Heart left ventricle (tissue), 16 donors: ENCODE measurements at regions not wholly inside any gene's neighbourhood (a gene's known extent, or its start where the extent isn't known, plus 50 kb on each side); places are given as distances from the start of the nearest gene placed in this dataset.
A peak's percentile ranks its signal among the peaks of the same experiment; 100 is the strongest.

Source experiments
- ATAC-seq, 4 donors: fragments of 200-7000 bp; cut with Tn5 transposase; one replicate each; pipeline ENCODE4 v1.9.1; 2020 to 2022; ENCODE audit warnings: moderate library complexity in 4 of 4, mild to moderate bottlenecking in 3 of 4, moderate number of reproducible peaks in 1 of 4
- DNase-seq, 5 donors: peaks; one replicate each; pipeline ENCODE4 v3.0.0-alpha.2; 2020
- H3K27ac ChIP-seq, 12 donors: fragments of 200-600 bp; sonication (generic) in 4 of 12; one replicate each; pipeline versions ENCODE4 v1.5.0 to v1.8.0; 2016 to 2022; ENCODE audit warnings: mild to moderate bottlenecking in 2 of 12
- H3K27me3 ChIP-seq, 9 donors: fragments of 200-600 bp; sonication (generic) in 2 of 9; one replicate each; pipeline versions ENCODE4 v1.5.1 to v1.8.0; 2016 to 2022; ENCODE audit warnings: mild to moderate bottlenecking in 3 of 9
- H3K36me3 ChIP-seq, 9 donors: fragments of 200-600 bp; sonication (generic) in 2 of 9; one replicate each; pipeline versions ENCODE4 v1.5.0 to v1.8.0; 2018 to 2022; ENCODE audit warnings: mild to moderate bottlenecking in 2 of 9
- H3K4me1 ChIP-seq, 12 donors: fragments of 200-600 bp; sonication (generic) in 4 of 12; one replicate each; pipeline versions ENCODE4 v1.5.0 to v1.8.0; 2016 to 2022; ENCODE audit warnings: mild to moderate bottlenecking in 3 of 12
- H3K4me3 ChIP-seq, 12 donors: fragments of 200-600 bp; sonication (generic) in 4 of 12; one replicate each; pipeline versions ENCODE4 v1.5.0 to v1.8.0; 2017 to 2022; ENCODE audit warnings: mild to moderate bottlenecking in 9 of 12, moderate library complexity in 4 of 12
- H3K9me3 ChIP-seq, 12 donors: fragments of 200-600 bp; sonication (generic) in 4 of 12; one replicate each; pipeline versions ENCODE4 v1.5.0 to v1.8.0; 2016 to 2022; ENCODE audit warnings: mild to moderate bottlenecking in 1 of 12
- CTCF ChIP-seq, 12 donors: fragments of 200-600 bp; sonication (generic) in 4 of 12; IDR thresholded peaks; one replicate each; pipeline versions ENCODE4 v1.5.0 to v1.8.0; 2018 to 2022; ENCODE audit warnings: antibody characterized with exemption in 12 of 12, mild to moderate bottlenecking in 5 of 12
- POLR2A ChIP-seq, 2 donors: fragments of 450-650 bp; IDR thresholded peaks; one replicate each; pipeline ENCODE4 v1.6.1; 2017; ENCODE audit warnings: antibody characterized with exemption in 2 of 2, mild to moderate bottlenecking in 2 of 2, moderate library complexity in 2 of 2
- WGBS, 4 donors: extraction: QIAGEN DNeasy Blood & Tissue Kit in 2 of 4; methylation state at CpG; one replicate each; pipeline versions ENCODE4 v1.1.5 to v1.1.7; 2013 to 2018; 5-methylcytosine and 5-hydroxymethylcytosine counted together
- intact Hi-C, 10 donors: fragments of 100-400 bp; cut with DNase I; formaldehyde crosslinking; loops; one replicate each; pipeline versions ENCODE4 v1.11.1 to v1.14.2; 2022
- donor health status: ischemic (EF 13 %, LVEDD 7.1; RV severe dilation, severe dysfunction).
- donor health status: healthy with polysubstance abuse.
- donor health status: DM: no; HTN: yes; CAD: no.
- donor health status: DM: no; HTN: no; CAD: no.
- donor health status: ischemic (EF 25% LVEDD 6.9; RV normal size, moderate dysfunction).
- donor health status: ischemic (EF 25% LVEDD 5.7; RV mildly dilated, moderate dysfunction).
- donor health status: healthy.
- donor health status: DM: yes; HTN: yes; CAD: no.
- donor health status: ischemic (EF 35%, LVEDD 5.7; RV mildly dilated, moderate dysfunction).
- donor health status: nonischemic (EF 11% LVEDD 7.7; RV severe dilation, severe dysfunction).
- donor health status: DM: yes; HTN: yes; CAD: no.
- donor health status: PGD.
- donor health status: ischemic (EF 29% LVEDD 5.4; RV normal size, mild dysfunction).
- donor health status: nonischemic (EF 23%, LVEDD 6.1; RV moderate dilation, normal function).

- no peak for DNase-seq
- no peak for ATAC-seq
- Histone ChIP-seq H3K9me3 (peaks cover 0 to 9% (median 0%) of the 10 kb centered on the region in 12 donors), H3K4me3 (no peak overlapping the region), H3K27me3 (no peaks in the 10 kb centered on the region), H3K36me3 (no peaks in the 10 kb centered on the region), H3K4me1 (peaks cover 0 to 20% (median 8%) of the 10 kb centered on the region in 12 donors), H3K27ac (no peak overlapping the region)
- WGBS, 4 donors, result 81 to 92% (median 91%) methylated on average over 4 of the region's 4 CpGs
- no peak for TF ChIP-seq POLR2A (IDR thresholded peaks at IDR 0.05)
- no peak for TF ChIP-seq CTCF (IDR thresholded peaks at IDR 0.05)
- intact Hi-C loops, result no loop called here
Observed at GRCh38 chr20:17797579-17797978, 97.8 kb downstream of the BANF2 start.

GRCh38 chr20:17797161-17797560, 97.4 kb downstream of the BANF2 start:
- Histone ChIP-seq H3K4me1 (peaks cover 0 to 20% (median 8%) of the 10 kb centered on the region in 12 donors), H3K9me3 (peaks cover 0 to 9% (median 0%) of the 10 kb centered on the region in 12 donors), H3K4me3 (no peak overlapping the region), H3K27ac (peak overlapping the region in 4 of 12 donors; percentile 58 to 85 (median 80)), H3K27me3 (no peaks in the 10 kb centered on the region), H3K36me3 (no peaks in the 10 kb centered on the region)
- 59 to 79% (median 78%) methylated on average over 3 of the region's 3 CpGs for WGBS, 4 donors
- no peak for ATAC-seq
- TF ChIP-seq POLR2A (IDR thresholded peaks at IDR 0.05) (no peak), CTCF (IDR thresholded peaks at IDR 0.05) (no peak)
- DNase-seq, result no peak
- intact Hi-C loops, result no loop called here

- Histone ChIP-seq H3K4me1 (peaks cover 0 to 20% (median 8%) of the 10 kb centered on the region in 12 donors), H3K4me3 (no peak overlapping the region), H3K27ac (peak overlapping the region; percentile 31 to 85 (median 64)), H3K27me3 (no peaks in the 10 kb centered on the region), H3K36me3 (no peaks in the 10 kb centered on the region), H3K9me3 (peaks cover 0 to 9% (median 0%) of the 10 kb centered on the region in 12 donors)
- TF ChIP-seq CTCF (IDR thresholded peaks at IDR 0.05), result no peak
- no peak for TF ChIP-seq POLR2A (IDR thresholded peaks at IDR 0.05)
- intact Hi-C loops, result no loop called here
- DNase-seq (peak in 4 of 5 donors; percentile 24 to 67 (median 50)), ATAC-seq (peak; percentile 81 to 92 (median 86))
- 38 to 63% (median 53%) methylated on average over 2 of the region's 2 CpGs for WGBS, 4 donors
Observed at GRCh38 chr20:17796091-17796563, 96.4 kb downstream of the BANF2 start.

- Histone ChIP-seq H3K27me3 (no peaks in the 10 kb centered on the region), H3K36me3 (no peaks in the 10 kb centered on the region), H3K27ac (peak overlapping the region; percentile 31 to 85 (median 64)), H3K4me1 (peaks cover 0 to 20% (median 8%) of the 10 kb centered on the region in 12 donors), H3K9me3 (peaks cover 0 to 9% (median 0%) of the 10 kb centered on the region in 12 donors), H3K4me3 (no peak overlapping the region)
- ATAC-seq (peak in 3 of 4 donors; percentile 52 to 70 (median 69)), DNase-seq (peak in 2 of 5 donors; percentile 34 to 35)
- 55 to 65% (median 60%) methylated on average over 5 of the region's 5 CpGs for WGBS, 4 donors
- intact Hi-C loops, result no loop called here
- TF ChIP-seq CTCF (IDR thresholded peaks at IDR 0.05), result no peak
- no peak for TF ChIP-seq POLR2A (IDR thresholded peaks at IDR 0.05)
Observed at GRCh38 chr20:17795501-17796071, 95.8 kb downstream of the BANF2 start.
